ENCODE measurements at regions not wholly inside any gene's neighbourhood (a gene's known extent, or its start where the extent isn't known, plus 50 kb on each side); places are given as distances from the start of the nearest gene placed in this dataset.
"Not testable (repeated sequence)": the region's sequence is repeated elsewhere in the genome, so short reads cannot be mapped to it uniquely, and the experiment has no call there.

GRCh38 chrX:3896755-3897154 is 183.3 kb upstream of the PRKX start:
- FAIRE-seq; H3K9ac ChIP-seq (ENCODE audit: low read length in 3 of 3); H3K4me3 ChIP-seq (ENCODE audit: low read length in 3 of 3); H3K4me1 ChIP-seq (ENCODE audit: control insufficient read depth in 2 of 3, insufficient read depth in 2 of 3, low read depth in 1 of 3, low read length in 3 of 3); intact Hi-C loops (cut with DNase I); H3K27ac ChIP-seq (ENCODE audit: low read depth in 2 of 2, low read length in 2 of 2); H3K36me3 ChIP-seq (ENCODE audit: control insufficient read depth in 2 of 3, insufficient read depth in 3 of 3, low read length in 3 of 3); H3K27me3 ChIP-seq (ENCODE audit: control insufficient read depth, insufficient read depth, low read length); DNase-seq; H3K9me3 ChIP-seq (ENCODE audit: control insufficient read depth in 2 of 3, insufficient read depth in 1 of 3, low read length in 3 of 3): not testable (repeated sequence)

GRCh38 chrX:3882553-3882920 is 169.1 kb upstream of the PRKX start:
- H3K9me3 ChIP-seq (ENCODE audit: control insufficient read depth in 2 of 3, insufficient read depth in 1 of 3, low read length in 3 of 3); H3K36me3 ChIP-seq (ENCODE audit: control insufficient read depth in 2 of 3, insufficient read depth in 3 of 3, low read length in 3 of 3); H3K4me3 ChIP-seq (ENCODE audit: low read length in 3 of 3); DNase-seq; H3K27ac ChIP-seq (ENCODE audit: low read depth in 2 of 2, low read length in 2 of 2); H3K27me3 ChIP-seq (ENCODE audit: control insufficient read depth, insufficient read depth, low read length); H3K4me1 ChIP-seq (ENCODE audit: control insufficient read depth in 2 of 3, insufficient read depth in 2 of 3, low read depth in 1 of 3, low read length in 3 of 3); intact Hi-C loops (cut with DNase I); H3K9ac ChIP-seq (ENCODE audit: low read length in 3 of 3); FAIRE-seq: not testable (repeated sequence)

DNA sequence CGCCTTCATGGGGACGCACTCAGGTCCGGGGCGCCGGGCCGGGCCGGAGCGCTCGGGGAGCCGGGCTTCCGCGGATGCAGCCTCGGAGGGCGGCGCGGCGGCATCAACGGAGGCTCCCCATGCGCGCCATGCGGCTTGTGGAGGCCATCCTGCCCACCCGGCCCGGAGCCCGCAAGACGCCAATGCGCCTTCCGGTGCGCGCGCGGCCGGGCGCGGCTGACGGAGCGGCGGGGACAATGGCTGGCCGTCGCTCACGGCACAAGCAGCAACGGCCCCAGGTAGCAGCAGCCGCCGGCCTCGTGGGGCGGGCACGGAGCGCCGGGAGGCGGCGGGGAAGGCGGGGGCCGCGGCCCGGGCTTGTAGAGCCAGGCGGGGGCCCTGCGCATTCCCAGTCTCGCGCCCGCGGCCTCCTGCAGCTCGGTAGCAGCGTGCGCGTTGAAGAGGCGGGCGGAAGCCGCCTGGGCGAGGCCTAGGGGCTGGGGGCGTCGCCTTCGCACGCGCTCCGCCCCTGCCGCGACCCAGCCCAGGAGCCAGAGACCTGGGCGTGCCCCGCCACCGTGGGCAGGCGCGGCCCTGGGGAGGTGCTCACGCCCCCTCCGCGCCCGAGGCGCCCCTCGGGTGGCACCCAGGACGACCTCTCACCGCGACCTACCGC is 168.6 kb upstream of the PRKX start:
- H3K4me1 ChIP-seq (ENCODE audit: control insufficient read depth in 2 of 3, insufficient read depth in 2 of 3, low read depth in 1 of 3, low read length in 3 of 3); H3K27me3 ChIP-seq (ENCODE audit: control insufficient read depth, insufficient read depth, low read length); H3K36me3 ChIP-seq (ENCODE audit: control insufficient read depth in 2 of 3, insufficient read depth in 3 of 3, low read length in 3 of 3); FAIRE-seq; H3K9ac ChIP-seq (ENCODE audit: low read length in 3 of 3); H3K4me3 ChIP-seq (ENCODE audit: low read length in 3 of 3); DNase-seq; H3K9me3 ChIP-seq (ENCODE audit: control insufficient read depth in 2 of 3, insufficient read depth in 1 of 3, low read length in 3 of 3); intact Hi-C loops (cut with DNase I); H3K27ac ChIP-seq (ENCODE audit: low read depth in 2 of 2, low read length in 2 of 2): not testable (repeated sequence)

DNA sequence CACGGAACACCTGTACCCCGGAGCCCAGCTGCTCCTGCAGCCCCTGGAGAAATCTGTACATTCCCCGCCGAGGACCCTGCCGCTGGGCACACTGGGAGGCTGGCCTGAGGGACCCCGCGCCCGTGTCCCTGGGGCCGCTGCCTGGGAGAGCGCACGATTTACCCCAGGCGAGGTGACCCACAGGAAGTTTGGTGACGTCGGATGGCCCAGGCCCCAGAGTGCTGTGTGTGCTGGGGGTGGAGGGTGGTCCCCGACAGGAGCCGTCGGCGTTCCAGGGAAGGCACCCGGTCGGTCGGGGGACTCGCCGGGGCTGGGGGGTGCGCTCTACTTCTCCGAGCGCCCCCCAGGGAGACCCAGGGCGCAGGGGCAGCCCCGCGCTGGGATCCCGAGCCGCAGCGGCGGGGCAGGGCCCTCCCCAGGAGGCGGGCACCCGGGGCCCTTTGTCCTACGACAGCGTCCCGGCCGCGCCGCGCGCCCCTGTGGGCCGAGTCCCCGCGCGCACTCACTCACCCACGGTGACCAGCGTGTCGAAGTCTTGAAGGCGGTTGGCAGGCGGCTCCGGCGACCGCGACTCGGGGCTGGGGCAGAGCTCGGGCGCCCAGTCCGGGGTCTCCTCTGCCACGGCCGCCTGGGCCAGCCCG is 167.9 kb upstream of the PRKX start:
- H3K27me3 ChIP-seq (ENCODE audit: control insufficient read depth, insufficient read depth, low read length); H3K9me3 ChIP-seq (ENCODE audit: control insufficient read depth in 2 of 3, insufficient read depth in 1 of 3, low read length in 3 of 3); FAIRE-seq; H3K4me1 ChIP-seq (ENCODE audit: control insufficient read depth in 2 of 3, insufficient read depth in 2 of 3, low read depth in 1 of 3, low read length in 3 of 3); DNase-seq; H3K9ac ChIP-seq (ENCODE audit: low read length in 3 of 3); H3K4me3 ChIP-seq (ENCODE audit: low read length in 3 of 3); intact Hi-C loops (cut with DNase I); H3K27ac ChIP-seq (ENCODE audit: low read depth in 2 of 2, low read length in 2 of 2); H3K36me3 ChIP-seq (ENCODE audit: control insufficient read depth in 2 of 3, insufficient read depth in 3 of 3, low read length in 3 of 3): not testable (repeated sequence)

DNA sequence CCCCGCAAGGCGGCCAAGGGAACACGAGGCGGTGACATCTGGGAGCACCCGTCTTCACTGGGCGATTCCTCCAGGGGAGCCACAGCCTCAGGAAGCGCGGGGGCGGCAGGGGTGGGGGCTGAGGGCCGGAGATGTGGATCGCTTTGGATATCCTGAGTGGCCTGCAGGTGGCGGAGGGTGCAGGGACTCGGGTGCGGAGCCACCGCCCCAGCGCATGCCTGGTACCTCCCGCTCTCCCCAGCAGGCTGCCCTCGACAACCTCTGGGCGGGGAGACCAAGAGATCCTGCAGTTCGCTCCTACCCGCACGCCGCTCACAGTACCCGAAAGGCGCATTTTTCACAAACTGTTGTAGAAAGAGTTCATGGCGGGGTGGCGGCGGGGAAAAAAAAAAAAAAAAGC is 162.9 kb upstream of the PRKX start:
- H3K27me3 ChIP-seq (ENCODE audit: control insufficient read depth, insufficient read depth, low read length); FAIRE-seq; H3K9ac ChIP-seq (ENCODE audit: low read length in 3 of 3); DNase-seq; H3K9me3 ChIP-seq (ENCODE audit: control insufficient read depth in 2 of 3, insufficient read depth in 1 of 3, low read length in 3 of 3); H3K27ac ChIP-seq (ENCODE audit: low read depth in 2 of 2, low read length in 2 of 2); H3K4me1 ChIP-seq (ENCODE audit: control insufficient read depth in 2 of 3, insufficient read depth in 2 of 3, low read depth in 1 of 3, low read length in 3 of 3); intact Hi-C loops (cut with DNase I); H3K4me3 ChIP-seq (ENCODE audit: low read length in 3 of 3); H3K36me3 ChIP-seq (ENCODE audit: control insufficient read depth in 2 of 3, insufficient read depth in 3 of 3, low read length in 3 of 3): not testable (repeated sequence)

GRCh38 chrX:3875638-3876037 is 162.2 kb upstream of the PRKX start:
- DNase-seq; H3K27ac ChIP-seq (ENCODE audit: low read depth in 2 of 2, low read length in 2 of 2); FAIRE-seq; H3K27me3 ChIP-seq (ENCODE audit: control insufficient read depth, insufficient read depth, low read length); H3K36me3 ChIP-seq (ENCODE audit: control insufficient read depth in 2 of 3, insufficient read depth in 3 of 3, low read length in 3 of 3); H3K9ac ChIP-seq (ENCODE audit: low read length in 3 of 3); H3K4me3 ChIP-seq (ENCODE audit: low read length in 3 of 3); intact Hi-C loops (cut with DNase I); H3K9me3 ChIP-seq (ENCODE audit: control insufficient read depth in 2 of 3, insufficient read depth in 1 of 3, low read length in 3 of 3); H3K4me1 ChIP-seq (ENCODE audit: control insufficient read depth in 2 of 3, insufficient read depth in 2 of 3, low read depth in 1 of 3, low read length in 3 of 3): not testable (repeated sequence)

DNA sequence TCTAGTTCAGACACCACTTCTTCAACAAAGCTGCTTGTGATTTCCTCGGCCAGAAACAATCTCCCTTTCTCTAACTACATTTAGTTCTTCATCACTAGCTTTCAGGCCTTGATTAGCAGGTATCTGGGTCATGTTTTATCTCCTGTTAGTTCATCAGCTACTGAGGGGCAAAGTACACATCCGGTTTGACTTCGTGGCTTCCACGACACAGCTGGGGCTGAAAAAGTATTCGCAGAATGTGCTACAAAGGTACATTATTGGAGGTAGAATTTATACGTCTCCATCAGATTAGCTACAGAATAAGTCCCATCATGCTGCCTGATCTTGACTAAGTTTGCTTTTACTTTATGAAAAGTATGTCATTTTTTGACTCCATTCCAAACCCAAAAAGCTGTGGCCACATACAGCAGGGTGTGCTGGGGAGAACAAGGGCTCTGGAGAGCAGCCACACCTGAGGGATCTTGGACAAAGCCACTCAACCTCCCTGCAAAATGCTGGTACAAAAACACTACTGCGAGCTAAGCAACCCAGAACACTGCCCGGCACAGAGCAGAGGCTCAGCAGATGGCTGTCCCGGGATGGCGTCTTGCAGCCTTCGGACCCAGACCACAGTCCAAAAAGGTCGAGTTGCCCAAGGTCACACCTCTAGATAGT is 158.9 kb upstream of the PRKX start:
- FAIRE-seq; H3K27me3 ChIP-seq (ENCODE audit: control insufficient read depth, insufficient read depth, low read length); H3K9me3 ChIP-seq (ENCODE audit: control insufficient read depth in 2 of 3, insufficient read depth in 1 of 3, low read length in 3 of 3); H3K27ac ChIP-seq (ENCODE audit: low read depth in 2 of 2, low read length in 2 of 2); H3K4me3 ChIP-seq (ENCODE audit: low read length in 3 of 3); H3K36me3 ChIP-seq (ENCODE audit: control insufficient read depth in 2 of 3, insufficient read depth in 3 of 3, low read length in 3 of 3); DNase-seq; H3K4me1 ChIP-seq (ENCODE audit: control insufficient read depth in 2 of 3, insufficient read depth in 2 of 3, low read depth in 1 of 3, low read length in 3 of 3); intact Hi-C loops (cut with DNase I); H3K9ac ChIP-seq (ENCODE audit: low read length in 3 of 3): not testable (repeated sequence)

DNA sequence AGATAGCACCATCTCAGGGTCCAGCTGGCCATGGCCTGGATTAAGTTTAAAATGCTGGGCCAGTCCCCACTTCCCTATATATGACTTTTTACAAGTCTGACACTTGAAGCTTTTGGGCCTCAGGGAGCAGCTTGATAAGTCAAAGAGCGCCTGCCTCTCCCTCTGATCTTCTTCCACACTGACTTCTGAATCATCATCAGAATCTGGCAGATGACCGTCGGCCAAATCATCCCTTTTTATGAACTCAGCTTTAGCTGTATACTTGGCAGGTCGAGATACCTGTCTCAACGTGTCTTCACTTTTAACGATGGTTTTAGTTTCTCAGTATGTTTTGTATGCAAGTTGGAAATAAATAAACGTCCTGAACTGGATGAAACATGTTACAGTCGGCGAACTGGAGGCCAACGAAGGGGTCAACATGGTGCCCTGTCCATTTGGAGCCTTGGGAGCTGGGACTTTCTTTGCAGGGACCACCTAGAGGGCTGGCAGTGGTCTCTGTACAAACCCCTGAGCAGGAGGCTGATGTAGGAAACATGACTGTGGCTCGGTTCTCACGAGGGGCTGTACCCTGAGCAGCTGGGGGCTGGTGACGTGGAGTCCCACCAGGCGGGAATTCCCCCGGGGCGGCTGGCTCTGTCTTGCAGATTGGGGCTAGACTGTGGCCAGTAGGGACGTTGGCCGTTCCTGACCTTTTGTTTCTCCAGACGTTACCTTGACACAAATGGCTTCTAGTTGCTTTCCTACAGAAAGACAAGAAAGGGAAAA is 153.8 kb upstream of the PRKX start:
- DNase-seq; H3K27me3 ChIP-seq (ENCODE audit: control insufficient read depth, insufficient read depth, low read length); H3K36me3 ChIP-seq (ENCODE audit: control insufficient read depth in 2 of 3, insufficient read depth in 3 of 3, low read length in 3 of 3); H3K4me1 ChIP-seq (ENCODE audit: control insufficient read depth in 2 of 3, insufficient read depth in 2 of 3, low read depth in 1 of 3, low read length in 3 of 3); H3K9me3 ChIP-seq (ENCODE audit: control insufficient read depth in 2 of 3, insufficient read depth in 1 of 3, low read length in 3 of 3); intact Hi-C loops (cut with DNase I); FAIRE-seq; H3K9ac ChIP-seq (ENCODE audit: low read length in 3 of 3); H3K27ac ChIP-seq (ENCODE audit: low read depth in 2 of 2, low read length in 2 of 2); H3K4me3 ChIP-seq (ENCODE audit: low read length in 3 of 3): not testable (repeated sequence)
